ENCODE measurements at regions not wholly inside any gene's neighbourhood (a gene's known extent, or its start where the extent isn't known, plus 50 kb on each side); places are given as distances from the start of the nearest gene placed in this dataset.

- no peaks in the 10 kb centered on the region for H3K9me3 ChIP-seq (ENCODE audit: control insufficient read depth in 1 of 2, insufficient read depth in 1 of 2, low read length in 2 of 2)
- no peak overlapping the region for H3K27ac ChIP-seq (ENCODE audit: low read depth in 1 of 2, low read length in 2 of 2)
- ATAC-seq (ENCODE audit: poor library complexity) = no peak
- H3K4me1 ChIP-seq (ENCODE audit: insufficient read depth, low read length) = no peaks in the 10 kb centered on the region
- H3K4me3 ChIP-seq (ENCODE audit: low read length) = no peak overlapping the region
- no peak for TF ChIP-seq CTCF (IDR thresholded peaks at IDR 0.05)
- Mint-ChIP-seq H3K36me3 (ENCODE audit: low read depth) (no peaks in the 10 kb centered on the region), H3K4me1 (ENCODE audit: low read depth) (no peaks in the 10 kb centered on the region), H3K4me3 (no peak overlapping the region), H3K27me3 (no peaks in the 10 kb centered on the region), H3K27ac (no peak overlapping the region), H3K9me3 (peaks cover 6% of the 10 kb centered on the region)
- no peaks in the 10 kb centered on the region for H3K36me3 ChIP-seq (ENCODE audit: insufficient read depth, low read length)
- ChIA-PET CTCF (no interaction called here), POLR2A (no interaction called here)
- no peaks in the 10 kb centered on the region for H3K27me3 ChIP-seq (ENCODE audit: control insufficient read depth in 1 of 2, insufficient read depth in 2 of 2, low read length in 2 of 2)
- no peak for DNase-seq
- intact Hi-C loops (cut with DNase I, micrococcal nuclease) = no loop called here
Measured at GRCh38 chr4:23476515-23477090, 413.2 kb downstream of the PPARGC1A start.

GRCh38 chr4:23463071-23463470, 426.8 kb downstream of the PPARGC1A start:
- POLR2A ChIA-PET = no interaction called here

GRCh38 chr4:23458054-23458453, 431.8 kb downstream of the PPARGC1A start:
- ChIA-PET CTCF (no interaction called here), POLR2A (no interaction called here)
- ATAC-seq (ENCODE audit: poor library complexity) (no peak), DNase-seq (no peak)
- H3K4me3 ChIP-seq (ENCODE audit: low read length) = no peak overlapping the region
- Mint-ChIP-seq H3K27ac (no peak overlapping the region), H3K9me3 (peaks cover 3% of the 10 kb centered on the region), H3K4me1 (ENCODE audit: low read depth) (no peaks in the 10 kb centered on the region), H3K36me3 (ENCODE audit: low read depth) (no peaks in the 10 kb centered on the region), H3K27me3 (no peaks in the 10 kb centered on the region), H3K4me3 (no peak overlapping the region)
- H3K9me3 ChIP-seq (ENCODE audit: control insufficient read depth in 1 of 2, insufficient read depth in 1 of 2, low read length in 2 of 2) = no peaks in the 10 kb centered on the region
- no peaks in the 10 kb centered on the region for H3K27me3 ChIP-seq (ENCODE audit: control insufficient read depth in 1 of 2, insufficient read depth in 2 of 2, low read length in 2 of 2)
- intact Hi-C loops (cut with DNase I, micrococcal nuclease) = no loop called here
- TF ChIP-seq CTCF (IDR thresholded peaks at IDR 0.05) = no peak
- H3K27ac ChIP-seq (ENCODE audit: low read depth in 1 of 2, low read length in 2 of 2) = no peak overlapping the region
- no peaks in the 10 kb centered on the region for H3K4me1 ChIP-seq (ENCODE audit: insufficient read depth, low read length)
- no peaks in the 10 kb centered on the region for H3K36me3 ChIP-seq (ENCODE audit: insufficient read depth, low read length)

More at GRCh38 chr4:23463071-23463470, 426.8 kb downstream of the PPARGC1A start:
- DNase-seq (no peak), ATAC-seq (ENCODE audit: poor library complexity) (no peak)
- Mint-ChIP-seq H3K27me3 (no peaks in the 10 kb centered on the region), H3K36me3 (ENCODE audit: low read depth) (no peaks in the 10 kb centered on the region), H3K4me1 (ENCODE audit: low read depth) (no peaks in the 10 kb centered on the region), H3K4me3 (no peak overlapping the region), H3K9me3 (peaks cover 7% of the 10 kb centered on the region), H3K27ac (no peak overlapping the region)
- Histone ChIP-seq H3K4me1 (ENCODE audit: insufficient read depth, low read length) (no peaks in the 10 kb centered on the region), H3K27ac (ENCODE audit: low read depth in 1 of 2, low read length in 2 of 2) (no peak overlapping the region), H3K27me3 (ENCODE audit: control insufficient read depth in 1 of 2, insufficient read depth in 2 of 2, low read length in 2 of 2) (no peaks in the 10 kb centered on the region), H3K9me3 (ENCODE audit: control insufficient read depth in 1 of 2, insufficient read depth in 1 of 2, low read length in 2 of 2) (peaks cover 4% of the 10 kb centered on the region in 2 experiments), H3K4me3 (ENCODE audit: low read length) (no peak overlapping the region), H3K36me3 (ENCODE audit: insufficient read depth, low read length) (no peaks in the 10 kb centered on the region)
- TF ChIP-seq CTCF (IDR thresholded peaks at IDR 0.05) = no peak
- CTCF ChIA-PET = no interaction called here
- intact Hi-C loops (cut with DNase I, micrococcal nuclease) = no loop called here

Measured in CD4-positive, alpha-beta T cell (primary cell).